ENCODE measurements at regions not wholly inside any gene's neighbourhood (a gene's known extent, or its start where the extent isn't known, plus 50 kb on each side); places are given as distances from the start of the nearest gene placed in this dataset.
"Not testable (repeated sequence)": the region's sequence is repeated elsewhere in the genome, so short reads cannot be mapped to it uniquely, and the experiment has no call there.

DNA sequence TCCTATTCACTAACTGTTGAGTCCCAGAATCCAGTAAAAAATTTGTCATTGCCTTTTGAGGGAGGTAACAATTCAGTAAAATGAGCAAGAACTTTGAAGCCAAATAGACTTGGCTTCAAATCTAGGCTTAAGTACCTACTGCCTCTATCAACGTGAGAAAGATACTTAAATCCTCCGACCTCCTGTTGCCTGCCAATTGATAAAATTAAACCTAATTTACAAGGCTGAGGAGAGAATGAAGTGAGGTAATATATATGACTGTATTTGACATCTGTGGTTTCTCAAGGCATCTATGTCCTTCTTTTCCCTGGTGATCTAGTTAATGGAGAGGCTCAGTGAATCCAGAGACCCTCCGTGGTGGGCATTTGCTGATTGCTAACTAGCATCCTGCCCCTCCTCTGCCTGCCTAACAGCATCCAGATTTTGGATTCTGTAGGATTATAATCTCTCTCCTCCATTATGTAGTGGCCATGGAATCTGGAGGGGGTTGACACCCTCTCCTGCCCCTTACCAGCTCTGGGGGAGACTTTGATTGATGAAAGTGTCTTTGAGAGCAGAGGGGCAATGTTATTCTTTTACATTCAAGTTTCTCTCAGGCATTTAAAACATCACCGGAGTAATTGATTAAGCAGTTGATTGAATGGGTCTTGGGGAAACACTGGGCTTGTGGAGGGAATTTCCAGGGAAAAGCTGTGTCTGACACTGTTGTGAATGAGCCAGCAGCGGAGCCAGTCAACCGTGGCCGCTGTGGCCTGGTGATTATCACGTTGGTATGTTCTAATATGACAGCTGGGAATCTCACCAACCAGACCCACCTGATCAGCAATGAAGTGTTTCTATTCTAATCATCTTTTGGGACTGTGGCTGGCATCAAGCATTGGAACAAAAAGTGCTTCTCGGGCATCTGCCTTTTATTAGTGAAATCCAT, 140.7 kb upstream of the FAM78B start:
- peak; percentile 36 for DNase-seq

DNA sequence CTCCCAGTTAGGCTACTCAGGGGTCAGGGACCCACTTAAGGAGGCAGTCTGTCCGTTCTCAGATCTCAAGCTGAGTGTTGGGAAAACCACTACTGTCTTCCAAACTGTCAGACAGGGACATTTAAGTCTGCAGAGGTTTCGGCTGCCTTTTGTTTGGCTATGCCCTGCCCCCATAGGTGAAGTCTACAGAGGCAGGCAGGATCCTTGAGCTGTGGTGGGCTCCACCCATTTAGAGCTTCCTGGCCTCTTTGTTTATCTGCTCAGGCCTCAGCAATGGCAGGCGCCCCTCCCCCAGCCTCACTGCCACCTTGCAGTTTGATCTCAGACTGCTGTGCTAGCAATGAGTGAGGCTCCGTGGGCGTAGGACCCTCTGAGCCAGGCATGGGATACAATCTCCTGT, 149.5 kb upstream of the FAM78B start:
- not testable (repeated sequence) for DNase-seq

DNA sequence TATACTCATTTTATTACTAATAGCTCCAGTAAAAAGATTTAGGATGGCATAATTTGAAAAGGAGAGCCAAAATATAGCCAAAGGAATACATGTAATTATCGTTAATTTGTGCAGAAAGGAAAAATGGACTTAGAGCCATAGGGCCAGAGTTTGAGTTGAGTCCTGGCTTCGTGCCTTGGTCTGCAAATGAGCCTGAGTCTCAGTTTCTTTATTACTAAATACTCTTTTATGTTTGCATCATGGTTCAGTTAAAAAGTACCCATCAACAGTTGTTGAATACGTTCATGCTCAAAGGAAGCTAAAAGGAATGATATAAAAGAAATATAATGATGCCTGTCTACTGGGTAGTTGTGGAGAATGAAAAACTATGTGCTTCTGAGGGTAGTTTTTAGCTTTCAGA, 155.7 kb upstream of the FAM78B start:
- no peak for DNase-seq

DNA sequence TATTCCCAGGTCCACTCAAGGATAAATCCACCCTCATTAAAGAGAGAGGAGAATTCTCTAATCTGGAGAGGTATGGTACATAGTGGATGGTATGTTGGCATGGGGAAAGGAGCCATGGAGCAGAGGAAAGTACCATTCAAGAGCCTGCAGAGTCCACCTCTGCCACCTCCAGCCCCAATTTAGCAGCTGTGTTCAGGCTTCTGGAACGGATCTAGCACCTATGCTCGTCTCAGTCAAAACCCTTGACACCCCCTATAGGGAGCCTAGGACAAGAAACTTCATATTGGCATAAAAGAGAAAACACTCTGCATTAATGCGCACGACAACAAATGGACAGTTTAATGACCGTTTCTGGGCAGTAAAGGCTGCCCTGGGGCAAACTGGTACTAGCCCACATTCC, 161.1 kb upstream of the FAM78B start:
- no peak for DNase-seq

- DNase-seq = no peak
Observed at GRCh38 chr1:166328956-166329355, 162.2 kb upstream of the FAM78B start.

DNA sequence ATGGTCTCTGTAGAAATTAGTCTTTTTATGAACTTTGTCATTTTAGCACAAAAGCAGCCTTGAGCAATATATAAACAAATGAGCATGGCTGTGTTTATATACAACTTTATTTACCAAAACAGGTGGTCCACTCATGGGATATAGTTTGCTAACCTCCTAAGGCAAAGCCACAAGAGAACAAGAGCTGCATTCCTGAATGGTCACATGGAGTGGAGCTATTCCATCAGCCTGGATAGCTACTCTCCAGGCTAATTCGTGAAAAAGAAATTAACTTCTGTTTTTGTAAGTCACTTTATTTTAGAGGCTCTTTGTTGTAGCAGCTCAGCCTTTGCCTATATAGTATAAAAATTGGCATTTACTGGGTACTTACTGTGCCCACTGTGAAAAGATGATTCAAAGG, 163.3 kb upstream of the FAM78B start:
- DNase-seq = no peak

- no peak for DNase-seq
Observed at GRCh38 chr1:166338105-166338504, 171.3 kb upstream of the FAM78B start.

GRCh38 chr1:166340709-166341108, 173.9 kb upstream of the FAM78B start:
- no peak for DNase-seq

DNA sequence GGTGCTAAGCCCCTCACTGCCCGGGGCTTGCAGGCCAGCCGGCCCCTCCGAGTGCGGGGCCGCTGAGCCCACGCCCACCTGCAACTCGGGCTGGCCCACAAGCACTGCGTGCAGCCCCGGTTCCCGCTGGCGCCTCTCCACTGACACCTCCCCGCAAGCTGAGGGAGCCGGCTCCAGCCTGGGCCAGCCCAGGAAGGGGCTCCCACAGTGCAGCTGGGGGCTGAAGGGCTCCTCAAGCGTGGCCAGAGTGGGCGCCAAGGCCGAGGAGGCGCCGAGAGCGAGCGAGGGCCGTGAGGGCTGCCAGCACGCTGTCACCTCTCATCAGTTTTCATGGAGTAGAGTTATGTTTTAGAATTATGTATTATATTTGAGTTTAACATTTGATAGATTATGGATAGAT, 176.5 kb upstream of the FAM78B start:
- no peak for DNase-seq

DNA sequence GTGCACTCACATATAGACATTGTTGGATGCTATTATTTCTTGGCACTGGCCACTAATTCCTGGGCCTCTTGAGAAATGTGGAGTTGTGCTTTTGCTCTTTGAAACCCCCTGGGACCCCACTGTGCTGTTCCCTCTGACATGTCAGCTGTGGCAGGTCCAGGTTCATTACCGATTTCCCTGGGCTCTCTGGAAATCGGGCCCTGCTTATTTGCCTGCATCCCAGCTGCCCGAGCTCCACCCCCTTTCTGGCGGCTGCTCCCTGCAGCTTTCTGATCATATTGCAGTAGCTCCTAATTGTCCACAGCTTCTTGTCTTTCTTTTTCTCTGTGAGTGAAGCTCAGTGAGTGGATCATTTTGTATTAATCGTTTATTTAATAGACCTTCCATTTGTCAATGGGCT, 183.7 kb upstream of the FAM78B start:
- DNase-seq = no peak

DNA sequence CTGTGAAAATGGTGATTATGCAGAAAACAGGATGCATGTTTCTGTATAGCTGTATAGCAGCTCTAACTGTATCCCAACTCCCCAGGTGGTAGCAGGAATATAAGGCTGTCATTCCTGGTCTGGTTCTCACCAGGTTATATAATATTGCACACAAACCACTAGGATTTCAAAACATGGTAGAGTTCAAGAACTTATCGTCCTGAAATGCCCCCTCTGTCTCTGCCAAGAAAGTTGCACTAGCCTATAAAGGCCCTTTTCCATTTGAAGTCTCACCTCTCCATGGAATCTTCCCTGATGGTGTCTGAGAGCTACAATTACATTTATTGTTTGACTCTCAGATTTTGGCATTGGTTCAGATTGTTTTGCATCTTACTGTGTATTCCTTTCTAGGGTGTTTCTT, 184.9 kb upstream of the FAM78B start:
- no peak for DNase-seq

- DNase-seq = no peak
Observed at GRCh38 chr1:166353213-166353612, 186.4 kb upstream of the FAM78B start.

GRCh38 chr1:166354406-166354805, 187.6 kb upstream of the FAM78B start:
- DNase-seq = no peak

- DNase-seq = no peak
Observed at GRCh38 chr1:166365081-166365480, 198.3 kb upstream of the FAM78B start.

DNA sequence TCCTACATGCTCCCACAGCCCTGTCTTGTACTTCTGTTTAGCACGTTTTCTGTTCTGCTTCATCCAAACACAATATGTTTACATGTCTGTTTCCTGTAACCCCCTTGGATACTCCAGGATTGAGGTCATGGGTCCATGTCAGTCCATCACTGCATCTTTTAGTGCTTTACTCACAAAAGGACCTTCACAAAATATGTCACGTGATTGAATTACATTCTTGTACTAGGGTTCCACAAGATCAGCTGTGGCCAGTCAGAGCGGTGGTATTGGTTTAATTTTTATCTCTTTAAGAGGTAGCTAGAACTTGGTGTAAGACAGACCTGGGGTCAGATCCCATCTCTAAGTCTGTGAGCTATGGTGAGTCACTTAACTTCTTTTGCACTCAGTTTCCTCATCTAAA, 201.2 kb upstream of the FAM78B start:
- no peak for DNase-seq

DNA sequence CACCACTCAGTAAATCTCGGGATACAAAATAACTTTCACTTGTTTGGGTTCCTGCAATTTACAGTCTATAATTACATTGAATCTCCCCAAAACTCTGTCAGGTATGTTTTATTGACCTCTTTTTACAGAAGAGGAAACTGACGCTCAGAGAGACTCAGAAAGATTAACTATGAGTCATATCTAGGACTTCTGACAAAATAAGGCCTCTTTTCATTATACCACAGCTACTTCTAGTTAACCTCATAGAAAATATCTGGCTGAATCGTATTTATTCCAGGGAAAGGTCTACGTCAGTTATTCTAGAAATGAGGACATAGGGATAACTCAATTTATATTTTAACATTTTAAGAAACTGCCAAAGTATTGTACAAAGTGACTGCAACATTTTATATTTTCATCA, 211.1 kb upstream of the FAM78B start:
- no peak for DNase-seq

DNA sequence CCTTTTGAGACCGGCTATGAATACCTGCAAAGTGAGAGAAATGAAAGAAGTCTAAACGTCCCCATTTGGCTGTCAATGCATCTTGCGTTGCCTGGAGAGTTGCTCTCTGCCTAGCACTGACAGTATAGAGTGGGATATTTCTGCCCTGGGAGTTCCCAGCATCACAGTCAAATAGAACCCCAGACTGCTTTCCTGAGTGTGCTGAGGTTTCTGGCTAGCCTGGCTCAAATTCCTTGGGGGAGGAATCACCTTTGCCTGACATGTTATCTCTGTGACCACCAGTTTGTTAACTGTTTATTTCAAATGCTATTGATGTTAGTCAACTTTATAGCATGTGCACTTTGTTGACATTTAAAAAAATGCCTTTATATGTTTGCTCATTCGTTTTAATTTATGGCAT, 212.0 kb upstream of the FAM78B start:
- no peak for DNase-seq

DNA sequence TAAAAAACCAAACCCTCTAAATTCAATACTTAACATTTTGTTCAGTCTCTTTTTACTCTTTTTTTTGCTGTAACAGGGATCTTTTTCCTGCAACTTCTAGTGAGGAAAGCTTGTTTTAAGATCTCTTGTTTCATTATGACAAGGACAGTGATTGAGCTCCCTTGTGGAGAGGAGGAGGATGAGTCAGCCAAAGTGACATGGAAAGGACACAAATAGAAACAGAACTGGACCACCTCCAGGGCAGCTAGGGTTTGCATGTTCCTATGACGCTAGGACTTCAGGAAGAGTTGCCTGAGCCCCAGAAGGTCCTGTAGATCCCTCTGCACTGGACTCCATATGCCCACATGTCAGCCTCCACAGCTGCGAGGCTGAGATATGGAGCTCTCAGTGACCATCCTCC, 212.6 kb upstream of the FAM78B start:
- no peak for DNase-seq

GRCh38 chr1:166383137-166383536, 216.3 kb upstream of the FAM78B start:
- DNase-seq = peak; percentile 78

DNA sequence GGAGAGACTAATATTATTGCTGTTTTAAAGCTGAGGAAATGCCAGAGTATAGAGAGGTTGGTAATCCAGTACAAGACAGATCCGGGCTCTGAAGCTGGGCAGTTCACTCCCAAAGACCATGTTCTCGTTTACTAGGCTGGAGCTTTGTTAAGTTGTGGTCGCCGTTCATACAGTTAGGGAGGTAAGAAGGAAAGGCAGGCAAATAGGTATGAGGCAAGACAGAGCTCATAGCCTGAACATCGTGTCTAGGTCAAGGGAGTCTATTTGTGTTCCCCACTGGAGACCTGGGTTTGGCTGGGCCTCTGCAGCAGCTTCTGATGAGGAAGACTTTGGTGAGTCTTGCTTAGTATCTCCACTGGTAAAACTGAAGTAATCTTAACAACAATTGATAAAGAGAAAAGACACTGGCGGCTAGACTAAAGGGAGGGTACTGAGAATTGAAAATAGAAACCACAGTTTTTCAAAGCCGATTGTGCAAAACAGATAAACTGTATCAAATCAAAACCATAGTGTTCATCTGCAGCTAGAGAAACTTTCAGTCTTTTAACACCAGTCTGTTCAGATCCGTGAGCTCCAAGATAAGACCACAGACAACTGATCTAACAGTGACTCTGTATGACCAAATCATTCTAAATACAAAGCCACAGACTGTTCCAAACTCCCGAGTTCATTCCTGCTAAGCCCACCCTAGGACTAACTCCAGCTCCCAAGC, 217.0 kb upstream of the FAM78B start:
- no peak for DNase-seq

DNA sequence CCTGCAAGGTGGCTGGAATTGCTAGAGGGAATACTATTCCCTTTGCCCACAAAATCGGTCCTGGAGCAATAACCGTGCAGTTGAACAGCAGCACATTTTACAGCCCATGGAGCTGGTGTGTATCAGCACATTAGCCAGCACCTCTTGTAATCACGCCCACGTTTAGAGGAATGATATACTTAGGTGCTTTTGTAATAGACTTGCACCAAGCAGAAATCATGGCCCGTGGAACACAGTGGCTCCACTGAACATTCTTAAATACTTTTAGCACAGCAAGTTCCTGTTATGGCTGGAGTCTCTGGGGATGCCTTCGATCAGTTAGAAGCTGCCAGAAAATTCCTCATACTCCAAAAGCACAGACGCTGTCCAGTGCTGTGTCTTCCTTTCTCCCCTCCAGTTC, 218.1 kb upstream of the FAM78B start:
- no peak for DNase-seq

GRCh38 chr1:166390366-166391033, 223.7 kb upstream of the FAM78B start:
- DNase-seq = peak; percentile 46

GRCh38 chr1:166391279-166392066, 224.7 kb upstream of the FAM78B start:
- DNase-seq = peak; percentile 67

Measured in NCI-H524 treated with DMSO at 0.1 percent for 48 hours (cell line).